SK-N-SH (cell line): ENCODE measurements at regions not wholly inside any gene's neighbourhood (a gene's known extent, or its start where the extent isn't known, plus 50 kb on each side); places are given as distances from the start of the nearest gene placed in this dataset.

Source experiments
- CTCF ChIA-PET: fragments of 300-600, 350-600 bp; formaldehyde crosslinking; extraction: SDS; loops from one replicate; lab custom pipeline; 2021; lab: Yijun Ruan, JAX
- POLR2A ChIA-PET: fragments of 350-600 bp; sonication (Branson Sonifier 250); formaldehyde crosslinking; extraction: SDS; loops from one replicate; lab custom pipeline; 2020; ENCODE audit warnings: antibody characterized with exemption, inconsistent platforms; lab: Yijun Ruan, JAX
- DNase-seq: peaks from one replicate; pipeline ENCODE4 v3.0.0; 2012
- H2AFZ ChIP-seq: fragments of 200-600 bp; sonication (generic); 2 replicates; pipeline ENCODE4 v1.8.1; 2016; ENCODE audit warnings: antibody characterized with exemption, mild to moderate bottlenecking, low read depth
- H3F3A ChIP-seq: fragments of 200-600 bp; sonication (generic); replicated peaks from 2 replicates; pipeline ENCODE3; 2016; ENCODE audit warnings: antibody characterized with exemption, mild to moderate bottlenecking; ENCODE audit not compliant: insufficient read depth
- H3K27ac ChIP-seq, 2 experiments: fragments of 200-500 bp in 1 of 2; fragments of 200-600 bp in 1 of 2; sonication (Bioruptor generic) in 1 of 2; sonication (generic), shearing (Covaris generic) in 1 of 2; 2 replicates each; pipeline versions ENCODE4 v1.5.1 to v1.6.1; 2014 to 2016; ENCODE audit warnings: low read depth in 2 of 2, inconsistent platforms in 1 of 2, low read length in 1 of 2, mild to moderate bottlenecking in 1 of 2, mixed read lengths in 1 of 2
- H3K27me3 ChIP-seq: fragments of 200-600 bp; sonication (generic), shearing (Covaris generic); 2 replicates; pipeline ENCODE4 v1.6.1; 2016; ENCODE audit warnings: mixed run types; ENCODE audit not compliant: insufficient read depth
- H3K36me3 ChIP-seq, 2 experiments: fragments of 200-500 bp in 1 of 2; fragments of 200-600 bp in 1 of 2; sonication (Bioruptor generic) in 1 of 2; sonication (generic) in 1 of 2; replicated peaks in 1 of 2; 2 replicates each; pipeline versions ENCODE3 to v1.5.1; 2014 to 2016; ENCODE audit warnings: low read length in 1 of 2, mild to moderate bottlenecking in 1 of 2; ENCODE audit not compliant: insufficient read depth in 2 of 2, control insufficient read depth in 1 of 2
- H3K4me1 ChIP-seq, 2 experiments: fragments of 200-500 bp in 1 of 2; fragments of 200-600 bp in 1 of 2; sonication (Bioruptor generic) in 1 of 2; sonication (generic), shearing (Covaris generic) in 1 of 2; 2 replicates each; pipeline versions ENCODE4 v1.5.1 to v1.6.1; 2014 to 2016; ENCODE audit warnings: low read depth in 1 of 2, low read length in 1 of 2, mixed run types in 1 of 2; ENCODE audit not compliant: insufficient read depth in 2 of 2, control insufficient read depth in 1 of 2
- H3K4me2 ChIP-seq: fragments of 200-600 bp; sonication (generic), shearing (Covaris generic); 2 replicates; pipeline ENCODE4 v1.6.1; 2017; ENCODE audit warnings: mixed run types
- H3K4me3 ChIP-seq, 2 experiments: fragments of 200-500 bp in 1 of 2; fragments of 200-600 bp in 1 of 2; sonication (Bioruptor generic) in 1 of 2; sonication (generic), shearing (Covaris generic) in 1 of 2; 2 replicates each; pipeline versions ENCODE4 v1.5.1 to v1.8.1; 2014 to 2016; ENCODE audit warnings: low read depth in 2 of 2, inconsistent platforms in 1 of 2, low read length in 1 of 2, mild to moderate bottlenecking in 1 of 2, mixed read lengths in 1 of 2, moderate library complexity in 1 of 2
- H3K79me2 ChIP-seq: fragments of 200-600 bp; sonication (generic); 2 replicates; pipeline ENCODE4 v1.8.1; 2017; ENCODE audit warnings: mild to moderate bottlenecking; ENCODE audit not compliant: insufficient read depth
- H3K9ac ChIP-seq: fragments of 200-600 bp; sonication (generic); 2 replicates; pipeline ENCODE4 v1.6.1; 2017; ENCODE audit warnings: mixed run types
- H3K9me2 ChIP-seq: fragments of 200-600 bp; sonication (generic); 2 replicates; pipeline ENCODE4 v1.6.1; 2017; ENCODE audit warnings: mixed run types
- H3K9me3 ChIP-seq: fragments of 200-600 bp; sonication (generic); 2 replicates; pipeline ENCODE4 v1.6.1; 2017; ENCODE audit warnings: mixed run types, mild to moderate bottlenecking, moderate library complexity
- H4K20me1 ChIP-seq: fragments of 200-600 bp; sonication (generic); 2 replicates; pipeline ENCODE4 v1.6.1; 2017; ENCODE audit warnings: mild to moderate bottlenecking, mixed run types; ENCODE audit not compliant: insufficient read depth
- CHD2 ChIP-seq: fragments of 150-350 bp; IDR thresholded peaks from 2 replicates; pipeline ENCODE4 v1.6.1; 2018; ENCODE audit warnings: low read length; ENCODE audit not compliant: partially characterized antibody
- ELF1 ChIP-seq: IDR thresholded peaks from 2 replicates; pipeline ENCODE4 v1.4.0; 2012
- EP300 ChIP-seq, 2 experiments: IDR thresholded peaks; 2 replicates each; pipeline versions ENCODE4 v1.4.0 to v1.6.1; 2012; ENCODE audit warnings: borderline replicate concordance in 1 of 2, low read depth in 1 of 2, low read length in 1 of 2
- EZH2phosphoT487 ChIP-seq: fragments of 200-600 bp; sonication (generic); IDR thresholded peaks from 2 replicates; pipeline ENCODE4 v1.6.1; 2017; ENCODE audit warnings: low read depth, mixed run types, mild to moderate bottlenecking, antibody characterized with exemption, moderate library complexity, borderline replicate concordance
- FOSL2 ChIP-seq: IDR thresholded peaks from 2 replicates; pipeline ENCODE4 v1.4.0; 2012; ENCODE audit warnings: low read depth, mild to moderate bottlenecking, moderate library complexity, borderline replicate concordance
- GATA2 ChIP-seq: sonication (generic); formaldehyde crosslinking; IDR thresholded peaks from 2 replicates; pipeline ENCODE4 v1.5.0; 2020; ENCODE audit warnings: mild to moderate bottlenecking, missing genetic modification reagents
- JUND ChIP-seq: IDR thresholded peaks from 2 replicates; pipeline ENCODE4 v1.4.0; 2012
- MEF2A ChIP-seq: IDR thresholded peaks from 2 replicates; pipeline ENCODE4 v1.4.0; 2012; ENCODE audit warnings: low read depth, borderline replicate concordance
- MXI1 ChIP-seq: IDR thresholded peaks from 2 replicates; pipeline ENCODE4 v1.6.1; 2012; ENCODE audit warnings: mild to moderate bottlenecking, low read depth, low read length, improper control_type of control experiment
- NRF1 ChIP-seq: IDR thresholded peaks from 2 replicates; pipeline ENCODE4 v1.6.1; 2012; ENCODE audit warnings: low read depth, mild to moderate bottlenecking, low read length
- TEAD4 ChIP-seq: IDR thresholded peaks from 2 replicates; pipeline ENCODE4 v1.4.0; 2012; ENCODE audit warnings: mild to moderate bottlenecking, borderline replicate concordance; ENCODE audit not compliant: insufficient read depth
- ZBTB33 ChIP-seq: IDR thresholded peaks from 2 replicates; pipeline ENCODE4 v1.4.0; 2012; ENCODE audit warnings: low read depth, borderline replicate concordance
- WGBS: methylation state at CpG from one replicate; pipeline ENCODE4 v1.1.6; 2017; ENCODE audit warnings: low lambda C conversion rate; 5-methylcytosine and 5-hydroxymethylcytosine counted together
- TF ChIP-seq, protein P1 (sequence below): IDR thresholded peaks from 2 replicates; pipeline ENCODE4 v1.6.1; 2012; ENCODE audit warnings: mild to moderate bottlenecking, low read depth, low read length, moderate library complexity
- TF ChIP-seq, protein P2 (sequence below): fragments of 200-600 bp; sonication (generic); IDR thresholded peaks from 2 replicates; pipeline ENCODE4 v1.6.1; 2017; ENCODE audit warnings: antibody characterized with exemption, mild to moderate bottlenecking, moderate library complexity
- TF ChIP-seq, protein P3 (sequence below): IDR thresholded peaks from 2 replicates; pipeline ENCODE4 v1.4.0; 2012; ENCODE audit warnings: low read depth, borderline replicate concordance

DNA sequence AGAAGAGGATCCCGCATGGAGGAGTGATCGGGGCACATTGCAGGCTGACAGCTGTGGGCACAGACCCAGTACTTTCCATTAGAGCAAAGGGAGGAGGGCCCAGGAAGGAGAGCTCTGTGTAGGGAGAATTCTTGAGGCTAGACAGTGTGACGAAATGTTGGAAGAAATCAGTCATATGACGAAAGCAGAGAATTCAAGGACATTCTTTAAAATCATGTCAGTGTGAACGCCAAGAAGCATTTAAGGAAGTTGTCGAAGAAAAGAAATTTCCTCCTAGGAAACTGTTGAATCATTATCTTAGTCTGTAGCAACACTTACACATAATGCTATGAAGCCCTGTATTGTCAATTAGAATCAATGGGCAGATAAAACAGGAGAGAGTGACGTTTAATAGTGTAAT, 191.3 kb upstream of the ADARB2 start:
- Histone ChIP-seq H2AFZ (no peak overlapping the region), H3K4me3 (no peak overlapping the region), H3K4me2 (no peak overlapping the region), H3K4me1 (no peaks in the 10 kb centered on the region), H3K9me3 (peaks cover 7% of the 10 kb centered on the region; the same call in 1 of the 2 replicates), H3K79me2 (no peaks in the 10 kb centered on the region), H3F3A (no peaks in the 10 kb centered on the region), H3K27ac (no peak overlapping the region), H3K9me2 (no peaks in the 10 kb centered on the region)
- no peak for DNase-seq
- ChIA-PET POLR2A (no interaction called here), CTCF (no interaction called here)
- TF ChIP-seq JUND (no peak), CHD2 (no peak), EZH2phosphoT487 (no peak), ELF1 (no peak), ZBTB33 (no peak), NRF1 (no peak), MXI1 (no peak), FOSL2 (no peak), EP300 (IDR thresholded peaks at IDR 0.05; ENCODE audit: borderline replicate concordance in 1 of 2, low read depth in 1 of 2, low read length in 1 of 2) (no peak), MEF2A (no peak), GATA2 (no peak), TEAD4 (no peak)
- TF ChIP-seq, protein P1, sequence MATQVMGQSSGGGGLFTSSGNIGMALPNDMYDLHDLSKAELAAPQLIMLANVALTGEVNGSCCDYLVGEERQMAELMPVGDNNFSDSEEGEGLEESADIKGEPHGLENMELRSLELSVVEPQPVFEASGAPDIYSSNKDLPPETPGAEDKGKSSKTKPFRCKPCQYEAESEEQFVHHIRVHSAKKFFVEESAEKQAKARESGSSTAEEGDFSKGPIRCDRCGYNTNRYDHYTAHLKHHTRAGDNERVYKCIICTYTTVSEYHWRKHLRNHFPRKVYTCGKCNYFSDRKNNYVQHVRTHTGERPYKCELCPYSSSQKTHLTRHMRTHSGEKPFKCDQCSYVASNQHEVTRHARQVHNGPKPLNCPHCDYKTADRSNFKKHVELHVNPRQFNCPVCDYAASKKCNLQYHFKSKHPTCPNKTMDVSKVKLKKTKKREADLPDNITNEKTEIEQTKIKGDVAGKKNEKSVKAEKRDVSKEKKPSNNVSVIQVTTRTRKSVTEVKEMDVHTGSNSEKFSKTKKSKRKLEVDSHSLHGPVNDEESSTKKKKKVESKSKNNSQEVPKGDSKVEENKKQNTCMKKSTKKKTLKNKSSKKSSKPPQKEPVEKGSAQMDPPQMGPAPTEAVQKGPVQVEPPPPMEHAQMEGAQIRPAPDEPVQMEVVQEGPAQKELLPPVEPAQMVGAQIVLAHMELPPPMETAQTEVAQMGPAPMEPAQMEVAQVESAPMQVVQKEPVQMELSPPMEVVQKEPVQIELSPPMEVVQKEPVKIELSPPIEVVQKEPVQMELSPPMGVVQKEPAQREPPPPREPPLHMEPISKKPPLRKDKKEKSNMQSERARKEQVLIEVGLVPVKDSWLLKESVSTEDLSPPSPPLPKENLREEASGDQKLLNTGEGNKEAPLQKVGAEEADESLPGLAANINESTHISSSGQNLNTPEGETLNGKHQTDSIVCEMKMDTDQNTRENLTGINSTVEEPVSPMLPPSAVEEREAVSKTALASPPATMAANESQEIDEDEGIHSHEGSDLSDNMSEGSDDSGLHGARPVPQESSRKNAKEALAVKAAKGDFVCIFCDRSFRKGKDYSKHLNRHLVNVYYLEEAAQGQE: no peak
- TF ChIP-seq, protein P2, sequence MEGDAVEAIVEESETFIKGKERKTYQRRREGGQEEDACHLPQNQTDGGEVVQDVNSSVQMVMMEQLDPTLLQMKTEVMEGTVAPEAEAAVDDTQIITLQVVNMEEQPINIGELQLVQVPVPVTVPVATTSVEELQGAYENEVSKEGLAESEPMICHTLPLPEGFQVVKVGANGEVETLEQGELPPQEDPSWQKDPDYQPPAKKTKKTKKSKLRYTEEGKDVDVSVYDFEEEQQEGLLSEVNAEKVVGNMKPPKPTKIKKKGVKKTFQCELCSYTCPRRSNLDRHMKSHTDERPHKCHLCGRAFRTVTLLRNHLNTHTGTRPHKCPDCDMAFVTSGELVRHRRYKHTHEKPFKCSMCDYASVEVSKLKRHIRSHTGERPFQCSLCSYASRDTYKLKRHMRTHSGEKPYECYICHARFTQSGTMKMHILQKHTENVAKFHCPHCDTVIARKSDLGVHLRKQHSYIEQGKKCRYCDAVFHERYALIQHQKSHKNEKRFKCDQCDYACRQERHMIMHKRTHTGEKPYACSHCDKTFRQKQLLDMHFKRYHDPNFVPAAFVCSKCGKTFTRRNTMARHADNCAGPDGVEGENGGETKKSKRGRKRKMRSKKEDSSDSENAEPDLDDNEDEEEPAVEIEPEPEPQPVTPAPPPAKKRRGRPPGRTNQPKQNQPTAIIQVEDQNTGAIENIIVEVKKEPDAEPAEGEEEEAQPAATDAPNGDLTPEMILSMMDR: no peak
- TF ChIP-seq, protein P3, sequence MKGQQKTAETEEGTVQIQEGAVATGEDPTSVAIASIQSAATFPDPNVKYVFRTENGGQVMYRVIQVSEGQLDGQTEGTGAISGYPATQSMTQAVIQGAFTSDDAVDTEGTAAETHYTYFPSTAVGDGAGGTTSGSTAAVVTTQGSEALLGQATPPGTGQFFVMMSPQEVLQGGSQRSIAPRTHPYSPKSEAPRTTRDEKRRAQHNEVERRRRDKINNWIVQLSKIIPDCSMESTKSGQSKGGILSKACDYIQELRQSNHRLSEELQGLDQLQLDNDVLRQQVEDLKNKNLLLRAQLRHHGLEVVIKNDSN: no peak
- TF ChIP-seq, all 33 proteins: peak for 0
- Histone ChIP-seq H3K27me3 (no peaks in the 10 kb centered on the region), H3K9ac (no peak overlapping the region), H3K36me3 (no peaks in the 10 kb centered on the region), H4K20me1 (no peaks in the 10 kb centered on the region)
- WGBS: 25% methylated on average over 7 of the region's 7 CpGs
